ENCODE measurements at regions not wholly inside any gene's neighbourhood (a gene's known extent, or its start where the extent isn't known, plus 50 kb on each side); places are given as distances from the start of the nearest gene placed in this dataset.

- no peak for DNase-seq
These were observed 662.1 kb downstream of the FRK start for GRCh38 chr6:115398607-115399006.

- no peak for DNase-seq
These were observed 664.4 kb downstream of the FRK start for GRCh38 chr6:115396112-115396906.

GRCh38 chr6:115393821-115394220, 666.9 kb downstream of the FRK start:
- DNase-seq = no peak

GRCh38 chr6:115370202-115370601, 690.5 kb downstream of the FRK start:
- no peak for DNase-seq

GRCh38 chr6:115365783-115366182, 694.9 kb downstream of the FRK start:
- DNase-seq = no peak

GRCh38 chr6:115363379-115363778, 697.3 kb downstream of the FRK start:
- no peak for DNase-seq

GRCh38 chr6:115362234-115362633, 698.5 kb downstream of the FRK start:
- DNase-seq = no peak

GRCh38 chr6:115360602-115361325, 699.9 kb downstream of the FRK start:
- DNase-seq = no peak

GRCh38 chr6:115358616-115359015, 702.1 kb downstream of the FRK start:
- DNase-seq = no peak

GRCh38 chr6:115356371-115356770, 704.3 kb downstream of the FRK start:
- no peak for DNase-seq

GRCh38 chr6:115323001-115323400, 737.7 kb downstream of the FRK start:
- DNase-seq = no peak

- DNase-seq = no peak
These were observed 740.9 kb downstream of the FRK start for GRCh38 chr6:115319823-115320222.

- no peak for DNase-seq
These were observed 750.5 kb downstream of the FRK start for GRCh38 chr6:115310156-115310555.

GRCh38 chr6:115302731-115303130, 758.0 kb downstream of the FRK start:
- no peak for DNase-seq

GRCh38 chr6:115287467-115287866, 773.2 kb downstream of the FRK start:
- no peak for DNase-seq

GRCh38 chr6:115276881-115277565, 783.7 kb downstream of the FRK start:
- DNase-seq = no peak

- no peak for DNase-seq
These were observed 788.4 kb downstream of the FRK start for GRCh38 chr6:115272311-115272710.

- DNase-seq = no peak
These were observed 789.3 kb downstream of the FRK start for GRCh38 chr6:115271434-115271833.

GRCh38 chr6:115270953-115271352, 789.7 kb downstream of the FRK start:
- DNase-seq = no peak

- no peak for DNase-seq
These were observed 819.3 kb downstream of the FRK start for GRCh38 chr6:115241373-115241772.

GRCh38 chr6:115221198-115221597, 839.5 kb downstream of the FRK start:
- DNase-seq = no peak

- no peak for DNase-seq
These were observed 840.0 kb downstream of the FRK start for GRCh38 chr6:115220551-115221159.

GRCh38 chr6:115219645-115220044, 841.0 kb downstream of the FRK start:
- no peak for DNase-seq
